ENCODE measurements at regions not wholly inside any gene's neighbourhood (a gene's known extent, or its start where the extent isn't known, plus 50 kb on each side); places are given as distances from the start of the nearest gene placed in this dataset.
"Not testable (repeated sequence)": the region's sequence is repeated elsewhere in the genome, so short reads cannot be mapped to it uniquely, and the experiment has no call there.

GRCh38 chr13:81350056-81350455, 1009.1 kb upstream of the SPRY2 start:
- Histone ChIP-seq H3K27me3 (no peaks in the 10 kb centered on the region), H2AFZ (no peak overlapping the region), H3K27ac (no peak overlapping the region), H3K4me1 (ENCODE audit: insufficient read depth) (no peaks in the 10 kb centered on the region), H3K4me3 (no peak overlapping the region), H3K36me3 (replicated peaks; ENCODE audit: insufficient read depth, low read depth) (no peaks in the 10 kb centered on the region), H3K4me2 (no peak overlapping the region), H3K9me3 (ENCODE audit: low read depth) (no peaks in the 10 kb centered on the region), H3K79me2 (no peaks in the 10 kb centered on the region), H4K20me1 (ENCODE audit: insufficient read depth, poor library complexity, severe bottlenecking) (no peaks in the 10 kb centered on the region), H3K9me2 (replicated peaks; ENCODE audit: insufficient read depth) (no peaks in the 10 kb centered on the region)
- DNase-seq (ENCODE audit: low spot score), result no peak
- 91% methylated on average over 1 of the region's 1 CpG for WGBS (ENCODE audit: low lambda C conversion rate, missing lambda C conversion rate)
- TF ChIP-seq EZH2phosphoT487 (IDR thresholded peaks at IDR 0.05; ENCODE audit: low read depth, severe bottlenecking, unreplicated experiment), result no peak
- no peak for TF ChIP-seq EZH2 (IDR thresholded peaks at IDR 0.05; ENCODE audit: borderline replicate concordance)
- TF ChIP-seq CTCF (IDR thresholded peaks at IDR 0.05; ENCODE audit: poor library complexity), result no peak

GRCh38 chr13:81340118-81341069, 999.5 kb upstream of the SPRY2 start:
- H3K27ac ChIP-seq; H3K4me2 ChIP-seq; DNase-seq (ENCODE audit: low spot score); H3K9me2 ChIP-seq (replicated peaks; ENCODE audit: insufficient read depth); H3K9me3 ChIP-seq (ENCODE audit: low read depth); H4K20me1 ChIP-seq (ENCODE audit: insufficient read depth, poor library complexity, severe bottlenecking); H3K4me3 ChIP-seq; H3K36me3 ChIP-seq (replicated peaks; ENCODE audit: insufficient read depth, low read depth); H3K4me1 ChIP-seq (ENCODE audit: insufficient read depth); H3K79me2 ChIP-seq; H2AFZ ChIP-seq; H3K27me3 ChIP-seq: not testable (repeated sequence)
- WGBS (ENCODE audit: low lambda C conversion rate, missing lambda C conversion rate), result 98% methylated on average over 28 of the region's 36 CpGs

GRCh38 chr13:81339666-81340065, 998.7 kb upstream of the SPRY2 start:
- H3K36me3 ChIP-seq (replicated peaks; ENCODE audit: insufficient read depth, low read depth); H3K4me3 ChIP-seq; H2AFZ ChIP-seq; H3K4me2 ChIP-seq; H3K27ac ChIP-seq; H3K9me3 ChIP-seq (ENCODE audit: low read depth); H3K27me3 ChIP-seq; DNase-seq (ENCODE audit: low spot score); H3K4me1 ChIP-seq (ENCODE audit: insufficient read depth); H3K79me2 ChIP-seq; H4K20me1 ChIP-seq (ENCODE audit: insufficient read depth, poor library complexity, severe bottlenecking); H3K9me2 ChIP-seq (replicated peaks; ENCODE audit: insufficient read depth): not testable (repeated sequence)
- 91% methylated on average over 14 of the region's 14 CpGs for WGBS (ENCODE audit: low lambda C conversion rate, missing lambda C conversion rate)

- no peak overlapping the region for H3K27ac ChIP-seq
- no peaks in the 10 kb centered on the region for H3K36me3 ChIP-seq (replicated peaks; ENCODE audit: insufficient read depth, low read depth)
- no peak for DNase-seq (ENCODE audit: low spot score)
- no peaks in the 10 kb centered on the region for H3K9me2 ChIP-seq (replicated peaks; ENCODE audit: insufficient read depth)
- H3K27me3 ChIP-seq, result no peaks in the 10 kb centered on the region
- H3K4me2 ChIP-seq, result no peak overlapping the region
- H3K4me1 ChIP-seq (ENCODE audit: insufficient read depth), result no peaks in the 10 kb centered on the region
- no peak for TF ChIP-seq CTCF (IDR thresholded peaks at IDR 0.05; ENCODE audit: poor library complexity)
- no peak for TF ChIP-seq EZH2 (IDR thresholded peaks at IDR 0.05; ENCODE audit: borderline replicate concordance)
- TF ChIP-seq EZH2phosphoT487 (IDR thresholded peaks at IDR 0.05; ENCODE audit: low read depth, severe bottlenecking, unreplicated experiment), result no peak
- H4K20me1 ChIP-seq (ENCODE audit: insufficient read depth, poor library complexity, severe bottlenecking), result no peaks in the 10 kb centered on the region
- no peak overlapping the region for H3K4me3 ChIP-seq
- WGBS (ENCODE audit: low lambda C conversion rate, missing lambda C conversion rate), result 87% methylated on average over 4 of the region's 4 CpGs
- H3K79me2 ChIP-seq, result no peaks in the 10 kb centered on the region
- no peak overlapping the region for H2AFZ ChIP-seq
- no peaks in the 10 kb centered on the region for H3K9me3 ChIP-seq (ENCODE audit: low read depth)
These were observed 993.6 kb upstream of the SPRY2 start for GRCh38 chr13:81334481-81334880.

All from hepatocyte (in vitro differentiated cells).